Mesothelial cell of epicardium (in vitro differentiated cells): ENCODE measurements at regions not wholly inside any gene's neighbourhood (a gene's known extent, or its start where the extent isn't known, plus 50 kb on each side); places are given as distances from the start of the nearest gene placed in this dataset.

ENCODE experiments used
- DNase-seq, 2 experiments: peaks; one replicate each; pipeline ENCODE4 v3.0.0; 2021; ENCODE audit warnings: low spot score in 2 of 2; ENCODE audit not compliant: unreplicated experiment in 2 of 2
- H3K27ac Mint-ChIP-seq: 2 replicates; pipeline ENCODE4 v1.8.0; 2021; ENCODE audit warnings: mixed read lengths
- H3K27me3 Mint-ChIP-seq: 2 replicates; pipeline ENCODE4 v1.8.0; 2021; ENCODE audit warnings: low read depth, mixed read lengths
- H3K36me3 Mint-ChIP-seq: 2 replicates; pipeline ENCODE4 v1.8.0; 2021; ENCODE audit warnings: mixed read lengths
- H3K4me1 Mint-ChIP-seq: 2 replicates; pipeline ENCODE4 v1.8.0; 2021; ENCODE audit warnings: mixed read lengths
- H3K4me3 Mint-ChIP-seq: 2 replicates; pipeline ENCODE4 v1.8.0; 2021; ENCODE audit warnings: mild to moderate bottlenecking, moderate library complexity, mixed read lengths
- H3K9me3 Mint-ChIP-seq: 2 replicates; pipeline ENCODE4 v1.8.0; 2021; ENCODE audit warnings: mixed read lengths
- TF ChIP-seq, protein P1 (sequence below): fragments of 200-600 bp; sonication (generic); IDR thresholded peaks from one replicate; pipeline ENCODE4 v1.5.0; 2021; ENCODE audit warnings: antibody characterized with exemption; ENCODE audit not compliant: unreplicated experiment

DNA sequence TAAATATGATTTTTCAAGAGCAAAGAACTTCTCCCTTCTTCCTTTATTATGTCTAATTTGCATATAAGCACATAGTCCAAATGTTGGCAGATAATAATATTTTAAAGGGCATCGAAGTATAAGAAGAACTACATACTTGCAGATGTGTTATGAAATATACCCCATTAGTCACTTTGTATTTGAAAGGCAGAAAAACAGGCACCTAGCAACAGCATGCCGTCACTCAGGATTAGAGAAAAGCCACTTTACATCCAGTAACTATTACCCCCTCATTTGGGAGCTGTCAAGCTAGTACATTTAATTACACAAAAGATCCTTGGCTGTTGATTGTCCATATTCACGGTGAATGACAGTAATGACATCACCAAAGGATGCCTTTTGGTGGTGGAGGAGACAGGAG is 99.3 kb upstream of the ARMC2 start:
- H3K36me3 Mint-ChIP-seq = no peaks in the 10 kb centered on the region
- TF ChIP-seq, protein P1, sequence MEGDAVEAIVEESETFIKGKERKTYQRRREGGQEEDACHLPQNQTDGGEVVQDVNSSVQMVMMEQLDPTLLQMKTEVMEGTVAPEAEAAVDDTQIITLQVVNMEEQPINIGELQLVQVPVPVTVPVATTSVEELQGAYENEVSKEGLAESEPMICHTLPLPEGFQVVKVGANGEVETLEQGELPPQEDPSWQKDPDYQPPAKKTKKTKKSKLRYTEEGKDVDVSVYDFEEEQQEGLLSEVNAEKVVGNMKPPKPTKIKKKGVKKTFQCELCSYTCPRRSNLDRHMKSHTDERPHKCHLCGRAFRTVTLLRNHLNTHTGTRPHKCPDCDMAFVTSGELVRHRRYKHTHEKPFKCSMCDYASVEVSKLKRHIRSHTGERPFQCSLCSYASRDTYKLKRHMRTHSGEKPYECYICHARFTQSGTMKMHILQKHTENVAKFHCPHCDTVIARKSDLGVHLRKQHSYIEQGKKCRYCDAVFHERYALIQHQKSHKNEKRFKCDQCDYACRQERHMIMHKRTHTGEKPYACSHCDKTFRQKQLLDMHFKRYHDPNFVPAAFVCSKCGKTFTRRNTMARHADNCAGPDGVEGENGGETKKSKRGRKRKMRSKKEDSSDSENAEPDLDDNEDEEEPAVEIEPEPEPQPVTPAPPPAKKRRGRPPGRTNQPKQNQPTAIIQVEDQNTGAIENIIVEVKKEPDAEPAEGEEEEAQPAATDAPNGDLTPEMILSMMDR = no peak

DNA sequence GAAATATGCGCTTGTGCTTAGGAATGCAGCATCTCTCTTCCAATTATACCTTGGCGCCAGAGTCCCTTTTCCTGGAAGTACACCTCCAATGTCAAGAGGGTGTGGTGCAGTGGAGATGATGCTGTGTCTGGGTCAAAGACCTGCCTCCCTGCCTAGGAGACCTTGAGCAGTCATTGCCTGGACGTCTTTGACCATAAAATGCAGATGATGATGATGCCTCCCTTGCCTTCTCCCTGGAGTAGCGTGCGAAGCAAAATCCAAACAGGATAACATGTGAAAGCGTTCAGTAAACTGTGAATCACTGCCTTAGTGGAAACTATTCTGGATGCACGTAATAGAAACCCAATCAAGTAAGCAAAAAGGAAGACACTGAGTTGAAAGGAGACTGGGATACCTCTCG is 97.4 kb upstream of the ARMC2 start:
- Mint-ChIP-seq H3K4me3 (no peak overlapping the region), H3K36me3 (no peaks in the 10 kb centered on the region), H3K27ac (no peak overlapping the region), H3K9me3 (peaks cover 3% of the 10 kb centered on the region), H3K4me1 (peaks cover 28% of the 10 kb centered on the region), H3K27me3 (no peaks in the 10 kb centered on the region)
- TF ChIP-seq, protein P1 = no peak
- no peak for DNase-seq

More for the DNA sequence above, 99.3 kb upstream of the ARMC2 start:
- H3K27me3 Mint-ChIP-seq = no peaks in the 10 kb centered on the region
- peaks cover 43% of the 10 kb centered on the region for H3K4me1 Mint-ChIP-seq
- H3K27ac Mint-ChIP-seq = no peak overlapping the region
- no peak for DNase-seq
- no peak overlapping the region for H3K4me3 Mint-ChIP-seq
- H3K9me3 Mint-ChIP-seq = no peaks in the 10 kb centered on the region

DNA sequence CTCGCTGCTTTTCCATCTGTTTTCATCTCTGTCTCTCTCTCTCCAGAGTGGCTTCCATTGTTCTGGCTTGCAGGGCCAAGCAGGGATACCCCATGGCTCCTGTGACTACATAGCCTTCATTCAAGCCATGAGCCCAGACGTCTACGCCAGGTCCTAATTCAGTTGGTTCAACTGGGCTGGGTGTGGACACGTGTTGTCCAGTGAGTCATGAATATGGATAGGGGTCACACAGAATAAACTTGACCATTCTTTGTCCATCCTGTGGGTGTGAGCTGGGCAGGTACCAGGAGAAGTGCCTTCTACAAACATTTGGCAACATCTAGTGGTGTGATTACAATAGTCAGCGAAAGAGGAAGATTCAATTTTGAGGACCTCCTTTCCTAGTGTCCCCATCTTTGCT is 96.9 kb upstream of the ARMC2 start:
- DNase-seq = no peak
- Mint-ChIP-seq H3K4me1 (peaks cover 28% of the 10 kb centered on the region), H3K36me3 (no peaks in the 10 kb centered on the region)

DNA sequence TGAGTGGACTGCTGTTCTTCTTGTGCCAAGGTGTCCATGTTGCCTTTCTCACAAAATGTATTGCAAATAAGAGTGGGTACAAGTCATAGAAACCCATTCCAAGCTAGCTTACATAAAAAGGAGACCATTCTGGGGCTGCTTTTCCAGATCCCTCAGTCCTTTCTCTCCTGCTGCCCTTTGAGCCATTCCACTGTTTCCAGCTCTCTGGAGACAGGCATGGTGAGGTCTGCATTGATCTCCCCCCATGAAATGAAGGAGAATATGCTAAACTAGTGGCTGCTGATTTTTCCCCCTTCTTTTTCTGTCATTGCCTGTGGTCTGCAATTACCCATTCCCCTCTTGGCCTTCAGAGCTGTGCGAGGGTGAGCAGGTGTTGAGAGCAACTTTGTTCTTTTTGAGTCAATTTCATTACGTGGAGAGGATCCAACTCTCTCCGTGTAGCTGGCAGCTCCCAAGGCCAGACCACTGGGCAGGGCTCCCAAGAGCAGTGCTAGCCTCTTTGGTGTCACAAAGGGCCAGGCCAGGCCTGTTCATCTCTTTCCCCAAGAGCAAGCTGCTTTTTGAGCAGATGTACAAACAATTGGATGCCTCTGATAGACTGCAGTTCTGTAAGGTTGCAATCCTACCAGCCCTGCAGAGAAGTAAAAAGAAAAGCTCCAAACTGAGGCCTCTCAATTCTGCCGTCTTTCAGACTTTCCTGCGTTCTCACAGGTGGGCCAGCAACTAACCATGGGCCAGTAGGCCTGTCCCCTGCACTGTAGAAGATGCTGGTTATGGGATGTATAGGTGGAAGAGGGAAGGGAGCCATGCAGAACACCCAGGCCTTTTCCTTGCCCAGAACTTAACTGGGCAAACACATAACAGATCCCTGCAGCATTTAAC is 96.1 kb upstream of the ARMC2 start:
- no peak for DNase-seq
- H3K4me3 Mint-ChIP-seq = no peak overlapping the region
- no peak overlapping the region for H3K27ac Mint-ChIP-seq
- no peaks in the 10 kb centered on the region for H3K27me3 Mint-ChIP-seq
- TF ChIP-seq, protein P1 = no peak
- peaks cover 21% of the 10 kb centered on the region for H3K4me1 Mint-ChIP-seq
- no peaks in the 10 kb centered on the region for H3K36me3 Mint-ChIP-seq
- H3K9me3 Mint-ChIP-seq = peaks cover 3% of the 10 kb centered on the region

More for the DNA sequence above, 96.9 kb upstream of the ARMC2 start:
- no peaks in the 10 kb centered on the region for H3K27me3 Mint-ChIP-seq
- H3K9me3 Mint-ChIP-seq = peaks cover 3% of the 10 kb centered on the region
- H3K4me3 Mint-ChIP-seq = no peak overlapping the region
- TF ChIP-seq, protein P1 = no peak
- no peak overlapping the region for H3K27ac Mint-ChIP-seq

DNA sequence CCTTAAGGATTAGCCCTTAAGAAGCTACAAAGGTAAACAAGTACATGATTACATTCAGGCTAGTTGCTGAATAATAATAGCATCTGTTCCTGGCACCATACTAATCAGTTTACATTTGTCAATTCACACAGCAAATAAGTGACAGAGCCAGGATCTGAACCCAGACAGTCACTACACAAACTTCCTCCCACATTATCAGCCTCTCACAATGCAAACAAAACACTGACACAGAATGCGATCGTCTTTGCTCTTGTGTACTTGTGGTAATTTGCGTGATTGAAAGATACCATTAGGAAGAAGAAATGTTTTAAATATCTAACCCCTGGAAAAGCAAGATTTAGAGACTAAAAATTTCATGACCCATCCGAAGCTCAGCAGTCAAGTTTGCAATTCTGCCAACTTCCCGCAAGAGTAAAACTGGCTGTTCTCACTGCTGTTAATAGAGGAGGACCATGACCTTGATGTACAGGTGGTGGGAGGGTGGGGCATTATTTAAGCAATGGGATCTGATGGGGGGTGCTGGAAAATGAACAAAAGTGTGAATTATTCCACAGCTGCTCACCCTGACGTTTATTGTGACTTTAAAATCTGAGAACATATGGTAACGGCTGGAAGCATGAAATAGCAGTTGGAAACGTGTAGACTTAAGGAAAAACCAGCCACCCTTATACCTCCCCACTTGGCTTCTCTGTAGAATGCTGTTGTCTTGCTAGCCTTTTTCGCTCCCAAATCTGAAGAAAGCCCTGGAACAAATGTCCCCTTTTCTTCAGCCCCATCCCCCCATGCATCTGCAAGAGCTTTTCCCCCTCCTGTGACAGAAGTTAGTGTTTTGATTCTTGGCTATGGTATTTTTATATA is 95.3 kb upstream of the ARMC2 start:
- Mint-ChIP-seq H3K36me3 (no peaks in the 10 kb centered on the region), H3K27me3 (no peaks in the 10 kb centered on the region), H3K4me3 (no peak overlapping the region), H3K27ac (no peak overlapping the region), H3K4me1 (peaks cover 13% of the 10 kb centered on the region), H3K9me3 (peaks cover 3% of the 10 kb centered on the region)
- TF ChIP-seq, protein P1 = no peak
- DNase-seq = no peak
